ENCODE measurements at regions not wholly inside any gene's neighbourhood (a gene's known extent, or its start where the extent isn't known, plus 50 kb on each side); places are given as distances from the start of the nearest gene placed in this dataset.

DNA sequence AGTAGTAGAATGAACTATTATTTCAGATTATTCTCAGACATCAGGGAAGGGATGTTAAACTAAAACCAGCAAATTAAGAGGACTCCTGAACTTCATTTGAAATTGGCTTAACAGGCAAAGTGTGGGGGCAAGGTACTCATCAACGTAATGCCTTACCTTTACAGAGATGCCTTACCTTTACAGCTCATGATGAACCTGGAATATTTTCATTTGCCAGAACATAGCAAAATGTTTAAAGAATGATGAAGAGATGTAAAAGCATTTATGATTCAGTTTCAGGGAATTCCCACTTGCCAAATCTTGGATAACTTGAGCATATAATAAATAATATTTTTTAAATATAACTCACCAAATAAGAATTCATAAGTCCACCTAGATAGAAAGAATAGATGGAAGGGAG is 207.5 kb downstream of the TINAG start:
- Mint-ChIP-seq H3K27ac (ENCODE audit: unreplicated experiment) (no peak overlapping the region), H3K9me3 (ENCODE audit: low read depth, unreplicated experiment) (no peaks in the 10 kb centered on the region), H3K4me1 (ENCODE audit: low read depth, unreplicated experiment) (peaks cover 5% of the 10 kb centered on the region), H3K36me3 (ENCODE audit: insufficient read depth, unreplicated experiment) (no peaks in the 10 kb centered on the region), H3K27me3 (ENCODE audit: unreplicated experiment) (no peaks in the 10 kb centered on the region), H3K4me3 (ENCODE audit: low read depth, unreplicated experiment) (no peak overlapping the region)
- no peak for DNase-seq
- CTCF ChIA-PET = no interaction called here
- intact Hi-C loops (cut with micrococcal nuclease; ENCODE audit: unreplicated experiment) = loop anchor here (10.0 kb wide), 1 partner anchor 531 kb away; no protein-coding TSS in a partner anchor
- TF ChIP-seq, protein P1, sequence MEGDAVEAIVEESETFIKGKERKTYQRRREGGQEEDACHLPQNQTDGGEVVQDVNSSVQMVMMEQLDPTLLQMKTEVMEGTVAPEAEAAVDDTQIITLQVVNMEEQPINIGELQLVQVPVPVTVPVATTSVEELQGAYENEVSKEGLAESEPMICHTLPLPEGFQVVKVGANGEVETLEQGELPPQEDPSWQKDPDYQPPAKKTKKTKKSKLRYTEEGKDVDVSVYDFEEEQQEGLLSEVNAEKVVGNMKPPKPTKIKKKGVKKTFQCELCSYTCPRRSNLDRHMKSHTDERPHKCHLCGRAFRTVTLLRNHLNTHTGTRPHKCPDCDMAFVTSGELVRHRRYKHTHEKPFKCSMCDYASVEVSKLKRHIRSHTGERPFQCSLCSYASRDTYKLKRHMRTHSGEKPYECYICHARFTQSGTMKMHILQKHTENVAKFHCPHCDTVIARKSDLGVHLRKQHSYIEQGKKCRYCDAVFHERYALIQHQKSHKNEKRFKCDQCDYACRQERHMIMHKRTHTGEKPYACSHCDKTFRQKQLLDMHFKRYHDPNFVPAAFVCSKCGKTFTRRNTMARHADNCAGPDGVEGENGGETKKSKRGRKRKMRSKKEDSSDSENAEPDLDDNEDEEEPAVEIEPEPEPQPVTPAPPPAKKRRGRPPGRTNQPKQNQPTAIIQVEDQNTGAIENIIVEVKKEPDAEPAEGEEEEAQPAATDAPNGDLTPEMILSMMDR (IDR thresholded peaks at IDR 0.05; ENCODE audit: unreplicated experiment) = no peak
- BruUV-seq (replicated peaks) = no TSS peak

DNA sequence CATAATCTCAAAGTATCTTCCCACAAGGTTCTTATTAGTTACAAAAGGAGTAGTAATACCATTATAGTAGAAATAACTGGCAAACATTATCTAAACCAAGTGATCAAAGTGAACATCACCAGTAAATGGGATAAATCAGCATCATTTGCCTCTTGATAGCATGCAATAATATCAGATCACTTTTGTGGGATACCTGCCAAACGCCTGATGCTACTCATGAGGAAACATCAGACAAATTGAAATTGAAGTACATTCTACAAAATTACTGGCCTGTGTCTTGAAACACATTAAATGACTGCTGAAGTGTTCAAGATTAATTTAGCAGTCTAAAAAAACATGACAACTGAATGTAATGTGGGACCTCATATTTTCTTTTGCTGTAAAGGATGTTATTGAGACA is 208.1 kb downstream of the TINAG start:
- Mint-ChIP-seq H3K4me1 (ENCODE audit: low read depth, unreplicated experiment) (peaks cover 8% of the 10 kb centered on the region), H3K4me3 (ENCODE audit: low read depth, unreplicated experiment) (no peak overlapping the region), H3K27ac (ENCODE audit: unreplicated experiment) (no peak overlapping the region), H3K36me3 (ENCODE audit: insufficient read depth, unreplicated experiment) (no peaks in the 10 kb centered on the region), H3K9me3 (ENCODE audit: low read depth, unreplicated experiment) (no peaks in the 10 kb centered on the region), H3K27me3 (ENCODE audit: unreplicated experiment) (no peaks in the 10 kb centered on the region)
- intact Hi-C loops (cut with micrococcal nuclease; ENCODE audit: unreplicated experiment) = loop anchor here (10.0 kb wide), 1 partner anchor 532 kb away; no protein-coding TSS in a partner anchor
- TF ChIP-seq, protein P1 (IDR thresholded peaks at IDR 0.05; ENCODE audit: unreplicated experiment) = no peak
- no TSS peak for BruUV-seq (replicated peaks)
- CTCF ChIA-PET = no interaction called here
- DNase-seq = no peak

DNA sequence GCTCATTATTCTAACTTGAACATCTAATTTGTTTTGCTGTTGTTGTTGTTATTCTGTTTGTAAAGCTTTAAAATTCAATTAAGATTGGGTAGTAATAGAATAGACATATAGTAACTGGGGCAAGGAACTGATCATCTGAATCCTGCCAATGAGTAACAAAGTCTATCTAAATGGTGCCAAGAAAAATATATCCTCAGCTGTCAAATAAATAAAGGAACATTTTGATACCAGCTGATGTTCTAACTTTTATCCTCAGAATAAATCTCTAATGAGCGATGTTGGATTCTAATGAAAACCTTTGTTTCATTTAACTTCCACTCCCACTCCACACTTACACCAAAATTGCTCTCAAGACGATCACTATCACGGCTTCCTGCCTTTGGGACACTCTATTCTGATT is 210.9 kb downstream of the TINAG start:
- H3K4me1 Mint-ChIP-seq (ENCODE audit: low read depth, unreplicated experiment) = peaks cover 8% of the 10 kb centered on the region
- CTCF ChIA-PET = no interaction called here
- H3K27me3 Mint-ChIP-seq (ENCODE audit: unreplicated experiment) = no peaks in the 10 kb centered on the region
- DNase-seq = no peak
- BruUV-seq (replicated peaks) = no TSS peak
- no peak overlapping the region for H3K27ac Mint-ChIP-seq (ENCODE audit: unreplicated experiment)
- no peaks in the 10 kb centered on the region for H3K36me3 Mint-ChIP-seq (ENCODE audit: insufficient read depth, unreplicated experiment)
- H3K4me3 Mint-ChIP-seq (ENCODE audit: low read depth, unreplicated experiment) = no peak overlapping the region
- H3K9me3 Mint-ChIP-seq (ENCODE audit: low read depth, unreplicated experiment) = no peaks in the 10 kb centered on the region
- TF ChIP-seq, protein P1 (IDR thresholded peaks at IDR 0.05; ENCODE audit: unreplicated experiment) = no peak
- intact Hi-C loops (cut with micrococcal nuclease; ENCODE audit: unreplicated experiment) = loop anchor here (10.0 kb wide), 1 partner anchor 534 kb away; no protein-coding TSS in a partner anchor

DNA sequence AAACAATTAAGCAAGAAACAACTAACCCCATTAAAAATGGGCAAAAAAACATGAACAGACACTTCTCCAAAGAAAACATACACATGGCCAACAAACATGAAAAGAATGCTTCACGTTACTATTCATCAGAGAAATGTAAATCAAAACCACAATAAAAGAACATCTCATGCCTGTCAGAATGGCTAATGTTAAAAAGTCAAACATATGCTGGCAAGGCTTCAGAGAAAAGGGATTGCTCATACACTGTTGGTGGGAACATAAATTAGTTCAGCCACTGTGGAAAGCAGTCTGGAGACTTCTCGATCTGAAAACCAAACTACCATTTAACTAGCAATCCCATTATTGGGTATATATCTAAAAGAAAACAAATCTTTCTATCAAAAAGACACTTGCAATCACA is 217.5 kb downstream of the TINAG start:
- no TSS peak for BruUV-seq (replicated peaks)
- TF ChIP-seq, protein P1 (IDR thresholded peaks at IDR 0.05; ENCODE audit: unreplicated experiment) = no peak
- H3K4me3 Mint-ChIP-seq (ENCODE audit: low read depth, unreplicated experiment) = no peak overlapping the region
- no peaks in the 10 kb centered on the region for H3K36me3 Mint-ChIP-seq (ENCODE audit: insufficient read depth, unreplicated experiment)
- intact Hi-C loops (cut with micrococcal nuclease; ENCODE audit: unreplicated experiment) = no loop called here
- H3K27me3 Mint-ChIP-seq (ENCODE audit: unreplicated experiment) = no peaks in the 10 kb centered on the region
- H3K4me1 Mint-ChIP-seq (ENCODE audit: low read depth, unreplicated experiment) = peaks cover 3% of the 10 kb centered on the region
- peaks cover 3% of the 10 kb centered on the region for H3K9me3 Mint-ChIP-seq (ENCODE audit: low read depth, unreplicated experiment)
- DNase-seq = no peak
- CTCF ChIA-PET = no interaction called here
- H3K27ac Mint-ChIP-seq (ENCODE audit: unreplicated experiment) = no peak overlapping the region

All from Calu3 (cell line).